ENCODE measurements at regions not wholly inside any gene's neighbourhood (a gene's known extent, or its start where the extent isn't known, plus 50 kb on each side); places are given as distances from the start of the nearest gene placed in this dataset.
"Not testable (repeated sequence)": the region's sequence is repeated elsewhere in the genome, so short reads cannot be mapped to it uniquely, and the experiment has no call there.

DNA sequence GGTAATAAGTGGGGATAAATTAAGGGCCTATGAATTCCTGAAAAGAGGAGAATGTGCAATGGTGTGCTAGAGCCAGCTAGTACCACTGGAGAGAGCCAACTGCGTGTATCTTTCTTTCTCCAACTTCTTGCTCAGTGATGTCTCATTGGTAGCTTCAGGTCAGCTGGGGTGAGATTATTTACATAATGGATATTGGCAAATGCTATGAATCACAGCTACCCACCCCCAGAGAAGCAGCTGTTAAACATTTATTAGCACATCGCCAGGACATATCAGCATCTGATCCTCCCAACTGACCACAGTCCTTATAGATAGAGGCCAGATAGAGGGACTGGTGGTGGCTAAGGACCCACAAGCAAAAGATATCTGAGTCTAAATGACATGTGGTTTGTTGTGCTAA lies 421.3 kb downstream of the ACTL7B start:
- TF ChIP-seq CTCF (conservative IDR thresholded peaks at IDR 0.05; ENCODE audit: low read length): no peak
- H3K4me3 ChIP-seq (ENCODE audit: low read length): no peak overlapping the region
- peak; percentile 29 for DNase-seq (ENCODE audit: low read depth)

GRCh38 chr9:108434036-108434435 lies 421.8 kb downstream of the ACTL7B start:
- 0 out of 2 replicates have a peak, but pooled peaks have one; percentile 9 for TF ChIP-seq CTCF (conservative IDR thresholded peaks at IDR 0.05; ENCODE audit: low read length)
- H3K4me3 ChIP-seq (ENCODE audit: low read length): no peak overlapping the region
- DNase-seq (ENCODE audit: low read depth): no peak

DNA sequence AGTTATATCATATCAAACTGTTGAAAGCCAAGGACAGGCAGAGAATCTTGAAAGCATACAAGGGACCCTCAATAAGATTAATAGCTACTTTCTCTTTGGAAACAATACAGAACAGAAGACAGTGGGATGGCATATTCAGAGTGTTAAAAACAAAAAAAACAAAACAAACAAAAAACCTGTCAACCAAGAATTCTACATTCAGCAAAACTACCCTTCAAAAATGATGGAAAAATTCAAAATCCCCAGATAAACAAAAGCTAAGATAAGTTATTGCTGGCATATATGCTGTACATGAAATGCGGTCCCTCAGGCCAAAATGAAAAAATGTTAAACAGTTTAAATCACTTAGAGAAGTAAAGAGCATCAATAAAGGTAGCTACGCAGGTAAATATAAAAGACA lies 425.1 kb downstream of the ACTL7B start:
- TF ChIP-seq CTCF (conservative IDR thresholded peaks at IDR 0.05; ENCODE audit: low read length): no peak

DNA sequence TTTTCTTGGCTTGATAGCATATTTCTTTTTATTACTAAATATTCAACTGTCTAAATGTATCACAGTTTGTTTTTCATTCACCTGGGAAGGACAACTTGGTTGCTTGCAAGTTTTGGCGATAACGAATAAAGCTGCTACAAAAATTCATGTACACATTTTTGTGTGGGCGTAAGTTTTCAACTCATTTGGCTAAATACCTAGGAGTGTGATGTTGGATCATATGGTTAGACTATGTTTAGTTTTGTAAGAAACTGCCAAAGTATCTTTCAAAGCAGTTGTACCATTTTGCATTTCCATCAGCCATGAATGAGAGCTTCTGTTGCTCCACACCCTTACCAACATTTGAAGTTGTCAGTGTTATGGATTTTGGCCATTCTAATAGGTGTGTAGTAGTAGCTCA lies 428.0 kb downstream of the ACTL7B start:
- no peak for DNase-seq (ENCODE audit: low read depth)
- H3K4me3 ChIP-seq (ENCODE audit: low read length): no peak overlapping the region
- TF ChIP-seq CTCF (conservative IDR thresholded peaks at IDR 0.05; ENCODE audit: low read length): no peak

More for the DNA sequence above, 425.1 kb downstream of the ACTL7B start:
- H3K4me3 ChIP-seq (ENCODE audit: low read length): no peak overlapping the region
- DNase-seq (ENCODE audit: low read depth): no peak

GRCh38 chr9:108426421-108426940 lies 429.3 kb downstream of the ACTL7B start:
- not testable (repeated sequence) for H3K4me3 ChIP-seq (ENCODE audit: low read length)
- DNase-seq (ENCODE audit: low read depth): peak; percentile 76

GRCh38 chr9:108423433-108423832 lies 432.4 kb downstream of the ACTL7B start:
- H3K4me3 ChIP-seq (ENCODE audit: low read length): no peak overlapping the region
- TF ChIP-seq CTCF (conservative IDR thresholded peaks at IDR 0.05; ENCODE audit: low read length): no peak
- DNase-seq (ENCODE audit: low read depth): no peak

DNA sequence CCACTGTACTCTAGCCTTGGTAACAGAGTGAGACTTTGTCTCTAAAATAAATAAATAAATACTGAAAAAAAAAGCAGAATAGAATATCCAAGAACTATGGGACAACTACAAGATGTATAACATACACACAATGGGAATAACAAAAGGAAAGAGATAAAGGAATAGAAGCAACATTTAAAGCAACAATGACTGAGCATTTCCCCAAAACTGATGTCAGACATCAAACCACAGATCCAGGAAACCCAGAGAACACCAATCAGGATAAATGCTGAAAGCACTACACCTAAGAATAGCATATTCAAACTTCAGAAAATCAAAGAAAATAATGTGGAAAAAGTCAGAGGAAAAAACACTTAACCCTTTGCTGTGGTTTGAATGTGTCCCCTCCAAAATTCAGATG lies 436.4 kb downstream of the ACTL7B start:
- no peak overlapping the region for H3K4me3 ChIP-seq (ENCODE audit: low read length)
- no peak for DNase-seq (ENCODE audit: low read depth)
- TF ChIP-seq CTCF (conservative IDR thresholded peaks at IDR 0.05; ENCODE audit: low read length): no peak

GRCh38 chr9:108417726-108418125 lies 438.1 kb downstream of the ACTL7B start:
- TF ChIP-seq CTCF (conservative IDR thresholded peaks at IDR 0.05; ENCODE audit: low read length): no peak
- DNase-seq (ENCODE audit: low read depth): peak; percentile 65

More at GRCh38 chr9:108417726-108418125, 438.1 kb downstream of the ACTL7B start:
- no peak overlapping the region for H3K4me3 ChIP-seq (ENCODE audit: low read length)

Measured in AG10803 (cell line).